CD4-positive, alpha-beta T cell (primary cell): ENCODE measurements at regions not wholly inside any gene's neighbourhood (a gene's known extent, or its start where the extent isn't known, plus 50 kb on each side); places are given as distances from the start of the nearest gene placed in this dataset.

Experiments
- ATAC-seq: fragments of 200-7000 bp; cut with Tn5 transposase; one replicate; pipeline ENCODE4 v1.10.0; 2022; ENCODE audit warnings: mild to moderate bottlenecking; ENCODE audit not compliant: poor library complexity
- CTCF ChIA-PET: fragments of 350-600 bp; sonication (Branson Sonifier 250); formaldehyde crosslinking; loops from one replicate; lab custom pipeline; 2021; ENCODE audit warnings: antibody characterized with exemption, inconsistent platforms; lab: Charles Lee
- POLR2A ChIA-PET: fragments of 350-600 bp; sonication (Branson Sonifier 250); formaldehyde crosslinking; loops from one replicate; lab custom pipeline; 2021; ENCODE audit warnings: antibody characterized with exemption, inconsistent platforms; lab: Charles Lee
- DNase-seq, 14 experiments: peaks; one replicate each; pipeline ENCODE4 v3.0.0-alpha.2; 2013 to 2020; ENCODE audit warnings: mixed read lengths in 2 of 14
- H3K27ac ChIP-seq, 2 donors: one replicate each; pipeline versions ENCODE4 v1.5.1 to v1.7.0; 2013; ENCODE audit warnings: low read length in 2 of 2, low read depth in 1 of 2, mild to moderate bottlenecking in 1 of 2
- H3K27me3 ChIP-seq, 2 experiments: 1 replicate in 1 of 2; 2 replicates in 1 of 2; pipeline versions ENCODE4 v1.6.1 to v1.7.0; 2013; ENCODE audit warnings: low read length in 2 of 2, control low read depth in 1 of 2, mild to moderate bottlenecking in 1 of 2, moderate library complexity in 1 of 2; ENCODE audit not compliant: insufficient read depth in 2 of 2, control insufficient read depth in 1 of 2
- H3K36me3 ChIP-seq: one replicate; pipeline ENCODE4 v1.6.1; 2013; ENCODE audit warnings: low read length, control low read depth; ENCODE audit not compliant: insufficient read depth
- H3K4me1 ChIP-seq: one replicate; pipeline ENCODE4 v1.6.1; 2013; ENCODE audit warnings: low read length, control low read depth; ENCODE audit not compliant: insufficient read depth
- H3K4me3 ChIP-seq: one replicate; pipeline ENCODE4 v1.5.1; 2013; ENCODE audit warnings: mild to moderate bottlenecking, low read length, moderate library complexity
- H3K9me3 ChIP-seq, 2 experiments: 1 replicate in 1 of 2; 2 replicates in 1 of 2; pipeline versions ENCODE4 v1.6.1 to v1.7.0; 2013; ENCODE audit warnings: low read length in 2 of 2, mild to moderate bottlenecking in 2 of 2, control low read depth in 1 of 2, moderate library complexity in 1 of 2; ENCODE audit not compliant: control insufficient read depth in 1 of 2, insufficient read depth in 1 of 2
- H3K27ac Mint-ChIP-seq: one replicate; pipeline ENCODE4 v1.8.0; 2020; ENCODE audit warnings: mixed read lengths
- H3K27me3 Mint-ChIP-seq: one replicate; pipeline ENCODE4 v1.8.0; 2021; ENCODE audit warnings: mixed read lengths
- H3K36me3 Mint-ChIP-seq: one replicate; pipeline ENCODE4 v1.8.0; 2021; ENCODE audit warnings: low read depth, mixed read lengths
- H3K4me1 Mint-ChIP-seq: one replicate; pipeline ENCODE4 v1.8.0; 2021; ENCODE audit warnings: low read depth, mixed read lengths
- H3K4me3 Mint-ChIP-seq: one replicate; pipeline ENCODE4 v1.8.0; 2020; ENCODE audit warnings: mild to moderate bottlenecking, mixed read lengths
- H3K9me3 Mint-ChIP-seq: one replicate; pipeline ENCODE4 v1.8.0; 2020; ENCODE audit warnings: mixed read lengths
- CTCF ChIP-seq: fragments of 200-600 bp; IDR thresholded peaks from one replicate; pipeline ENCODE4 v1.8.0; 2022; ENCODE audit warnings: antibody characterized with exemption, mild to moderate bottlenecking
- intact Hi-C, 2 experiments: fragments of 100-400 bp; cut with DNase I in 1 of 2; cut with micrococcal nuclease in 1 of 2; formaldehyde crosslinking; loops; one replicate each; pipeline versions ENCODE4 v1.15.1 to v1.9.0; 2023 to 2025; cut with DNase I, micrococcal nuclease

DNA sequence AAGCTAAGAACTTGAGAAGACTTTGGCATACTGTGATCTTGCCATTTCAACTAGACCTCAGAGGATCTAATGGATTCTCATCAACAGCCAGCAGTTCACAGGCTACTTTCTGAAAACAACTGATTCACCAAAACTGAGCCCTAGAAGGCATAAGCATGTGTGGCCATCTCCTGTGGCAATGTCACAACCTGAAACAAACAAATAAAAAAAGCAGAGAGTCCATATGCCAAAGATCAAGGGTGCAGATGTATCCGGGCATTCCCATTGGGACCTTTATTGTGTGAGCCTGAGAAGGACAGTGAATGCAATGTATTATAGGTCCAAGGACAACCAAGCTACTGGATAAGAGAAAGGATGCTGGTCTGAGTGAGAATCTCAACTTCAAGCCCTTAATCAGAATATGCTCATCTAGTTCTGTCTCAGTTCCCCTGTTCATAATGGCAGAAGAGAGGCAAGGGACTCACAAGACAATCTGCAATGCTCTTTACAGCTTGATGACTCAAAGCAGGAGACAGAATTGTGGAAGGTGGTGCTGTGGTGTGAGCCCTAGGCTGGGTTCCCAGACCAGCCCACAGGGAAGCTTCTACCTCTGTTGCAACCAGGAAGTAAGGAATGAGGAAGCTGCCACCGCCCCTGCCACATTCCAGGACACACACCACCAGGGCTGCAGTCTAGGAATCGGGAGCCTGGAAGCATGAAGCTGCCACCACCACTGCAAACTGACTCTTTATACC lies 133.7 kb downstream of the RAP2A start:
- Mint-ChIP-seq H3K4me1 (no peaks in the 10 kb centered on the region), H3K36me3 (no peaks in the 10 kb centered on the region), H3K27me3 (peaks cover 47% of the 10 kb centered on the region), H3K27ac (no peak overlapping the region), H3K4me3 (no peak overlapping the region), H3K9me3 (no peaks in the 10 kb centered on the region)
- intact Hi-C loops, result no loop called here
- Histone ChIP-seq H3K27ac (no peak overlapping the region), H3K27me3 (peaks cover 6 to 11% of the 10 kb centered on the region in 2 experiments), H3K4me1 (no peaks in the 10 kb centered on the region), H3K9me3 (no peaks in the 10 kb centered on the region), H3K36me3 (no peaks in the 10 kb centered on the region), H3K4me3 (no peak overlapping the region)
- ChIA-PET CTCF (no interaction called here), POLR2A (no interaction called here)
- TF ChIP-seq CTCF, result no peak
- no peak for DNase-seq
- no peak for ATAC-seq

GRCh38 chr13:97568850-97569249 lies 134.9 kb downstream of the RAP2A start:
- H3K4me3 ChIP-seq, result no peak overlapping the region
- Mint-ChIP-seq H3K27me3 (peaks cover 45% of the 10 kb centered on the region), H3K9me3 (no peaks in the 10 kb centered on the region), H3K36me3 (no peaks in the 10 kb centered on the region), H3K4me3 (no peak overlapping the region), H3K4me1 (no peaks in the 10 kb centered on the region), H3K27ac (no peak overlapping the region)
- ChIA-PET CTCF (no interaction called here), POLR2A (no interaction called here)
- ATAC-seq (no peak), DNase-seq (no peak)
- no peak overlapping the region for H3K27ac ChIP-seq
- no peaks in the 10 kb centered on the region for H3K9me3 ChIP-seq
- intact Hi-C loops, result no loop called here
- peaks cover 4 to 8% of the 10 kb centered on the region in 2 experiments for H3K27me3 ChIP-seq
- no peaks in the 10 kb centered on the region for H3K36me3 ChIP-seq
- TF ChIP-seq CTCF, result no peak
- no peaks in the 10 kb centered on the region for H3K4me1 ChIP-seq

GRCh38 chr13:97569841-97570240 lies 135.9 kb downstream of the RAP2A start:
- no peak overlapping the region for H3K27ac ChIP-seq
- H3K4me1 ChIP-seq, result no peaks in the 10 kb centered on the region
- intact Hi-C loops, result no loop called here
- no peaks in the 10 kb centered on the region for H3K36me3 Mint-ChIP-seq
- no peak overlapping the region for H3K4me3 Mint-ChIP-seq
- H3K27ac Mint-ChIP-seq, result no peak overlapping the region
- no peak for TF ChIP-seq CTCF
- no peaks in the 10 kb centered on the region for H3K36me3 ChIP-seq
- H3K4me1 Mint-ChIP-seq, result no peaks in the 10 kb centered on the region
- ATAC-seq (no peak), DNase-seq (no peak)
- H3K4me3 ChIP-seq, result no peak overlapping the region
- peaks cover 39% of the 10 kb centered on the region for H3K27me3 Mint-ChIP-seq
- ChIA-PET CTCF (interaction anchor here (0.6 kb wide), 1 partner anchor 30 kb away, joined by 3 read pairs; no protein-coding TSS in a partner anchor), POLR2A (no interaction called here)
- peaks cover 2 to 6% of the 10 kb centered on the region in 2 experiments for H3K27me3 ChIP-seq
- no peaks in the 10 kb centered on the region for H3K9me3 ChIP-seq
- H3K9me3 Mint-ChIP-seq, result no peaks in the 10 kb centered on the region
